Thoracic aorta (tissue), 2 donors: ENCODE measurements at regions not wholly inside any gene's neighbourhood (a gene's known extent, or its start where the extent isn't known, plus 50 kb on each side); places are given as distances from the start of the nearest gene placed in this dataset.

Experiments
- ATAC-seq: fragments of 150-250 bp; one replicate; pipeline ENCODE4 v1.8.0; 2017; ENCODE audit warnings: low read depth; ENCODE audit not compliant: insufficient number of reproducible peaks, low FRiP score
- DNase-seq: peaks from one replicate; pipeline ENCODE4 v3.0.0-alpha.2; 2020; ENCODE audit warnings: low spot score
- H3K27ac ChIP-seq, 2 donors: fragments of 200-600 bp; sonication (generic); 1 replicate in 1 of 2; 2 replicates in 1 of 2; pipeline ENCODE4 v1.5.1; 2016; ENCODE audit warnings: mild to moderate bottlenecking in 2 of 2, moderate library complexity in 2 of 2
- H3K27me3 ChIP-seq: fragments of 200-600 bp; sonication (generic); replicated peaks from 2 replicates; pipeline ENCODE4 v1.6.0; 2016; ENCODE audit warnings: mild to moderate bottlenecking; ENCODE audit not compliant: insufficient read depth
- H3K36me3 ChIP-seq: fragments of 200-600 bp; sonication (generic); one replicate; pipeline ENCODE4 v1.5.1; 2016
- H3K4me1 ChIP-seq, 2 donors: fragments of 200-600 bp; sonication (generic); 1 replicate in 1 of 2; 2 replicates in 1 of 2; pipeline versions ENCODE4 v1.5.1 to v1.6.0; 2016; ENCODE audit warnings: low read depth in 2 of 2, mild to moderate bottlenecking in 1 of 2; ENCODE audit not compliant: control insufficient read depth in 1 of 2
- H3K4me3 ChIP-seq: fragments of 200-600 bp; sonication (generic); 2 replicates; pipeline ENCODE4 v1.5.1; 2016; ENCODE audit warnings: mild to moderate bottlenecking
- H3K9me3 ChIP-seq: fragments of 200-600 bp; sonication (generic); 2 replicates; pipeline ENCODE4 v1.5.1; 2016
- TF ChIP-seq, protein P1 (sequence below): fragments of 200-600 bp; sonication (generic); IDR thresholded peaks from one replicate; pipeline ENCODE4 v1.5.1; 2019; ENCODE audit warnings: antibody characterized with exemption

DNA sequence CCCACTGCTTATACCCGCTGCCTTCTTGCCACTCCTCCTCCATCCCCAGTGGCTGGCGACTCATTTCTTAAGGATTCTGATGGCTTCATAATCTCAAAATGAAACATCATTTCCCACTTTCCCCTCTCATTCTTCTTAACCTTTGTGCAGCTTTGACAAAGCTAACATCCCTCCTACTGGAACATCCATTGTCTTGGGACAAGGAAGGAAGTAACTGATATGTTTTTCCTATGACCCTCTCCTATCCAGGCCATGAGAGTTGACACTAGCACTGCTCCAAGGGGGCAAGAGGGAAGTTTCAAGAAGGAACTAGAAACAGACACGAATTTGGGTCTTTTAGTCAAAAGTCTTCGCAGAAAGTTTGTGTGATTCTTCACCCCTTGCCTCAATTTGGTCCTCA is 71.7 kb upstream of the SNX2 start:
- no peaks in the 10 kb centered on the region for H3K9me3 ChIP-seq
- no peaks in the 10 kb centered on the region for H3K27me3 ChIP-seq
- H3K27ac ChIP-seq: no peak overlapping the region
- no peak for ATAC-seq
- H3K4me1 ChIP-seq: no peaks in the 10 kb centered on the region
- no peak for DNase-seq
- no peaks in the 10 kb centered on the region for H3K36me3 ChIP-seq
- H3K4me3 ChIP-seq: no peak overlapping the region
- TF ChIP-seq, protein P1, sequence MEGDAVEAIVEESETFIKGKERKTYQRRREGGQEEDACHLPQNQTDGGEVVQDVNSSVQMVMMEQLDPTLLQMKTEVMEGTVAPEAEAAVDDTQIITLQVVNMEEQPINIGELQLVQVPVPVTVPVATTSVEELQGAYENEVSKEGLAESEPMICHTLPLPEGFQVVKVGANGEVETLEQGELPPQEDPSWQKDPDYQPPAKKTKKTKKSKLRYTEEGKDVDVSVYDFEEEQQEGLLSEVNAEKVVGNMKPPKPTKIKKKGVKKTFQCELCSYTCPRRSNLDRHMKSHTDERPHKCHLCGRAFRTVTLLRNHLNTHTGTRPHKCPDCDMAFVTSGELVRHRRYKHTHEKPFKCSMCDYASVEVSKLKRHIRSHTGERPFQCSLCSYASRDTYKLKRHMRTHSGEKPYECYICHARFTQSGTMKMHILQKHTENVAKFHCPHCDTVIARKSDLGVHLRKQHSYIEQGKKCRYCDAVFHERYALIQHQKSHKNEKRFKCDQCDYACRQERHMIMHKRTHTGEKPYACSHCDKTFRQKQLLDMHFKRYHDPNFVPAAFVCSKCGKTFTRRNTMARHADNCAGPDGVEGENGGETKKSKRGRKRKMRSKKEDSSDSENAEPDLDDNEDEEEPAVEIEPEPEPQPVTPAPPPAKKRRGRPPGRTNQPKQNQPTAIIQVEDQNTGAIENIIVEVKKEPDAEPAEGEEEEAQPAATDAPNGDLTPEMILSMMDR: no peak

DNA sequence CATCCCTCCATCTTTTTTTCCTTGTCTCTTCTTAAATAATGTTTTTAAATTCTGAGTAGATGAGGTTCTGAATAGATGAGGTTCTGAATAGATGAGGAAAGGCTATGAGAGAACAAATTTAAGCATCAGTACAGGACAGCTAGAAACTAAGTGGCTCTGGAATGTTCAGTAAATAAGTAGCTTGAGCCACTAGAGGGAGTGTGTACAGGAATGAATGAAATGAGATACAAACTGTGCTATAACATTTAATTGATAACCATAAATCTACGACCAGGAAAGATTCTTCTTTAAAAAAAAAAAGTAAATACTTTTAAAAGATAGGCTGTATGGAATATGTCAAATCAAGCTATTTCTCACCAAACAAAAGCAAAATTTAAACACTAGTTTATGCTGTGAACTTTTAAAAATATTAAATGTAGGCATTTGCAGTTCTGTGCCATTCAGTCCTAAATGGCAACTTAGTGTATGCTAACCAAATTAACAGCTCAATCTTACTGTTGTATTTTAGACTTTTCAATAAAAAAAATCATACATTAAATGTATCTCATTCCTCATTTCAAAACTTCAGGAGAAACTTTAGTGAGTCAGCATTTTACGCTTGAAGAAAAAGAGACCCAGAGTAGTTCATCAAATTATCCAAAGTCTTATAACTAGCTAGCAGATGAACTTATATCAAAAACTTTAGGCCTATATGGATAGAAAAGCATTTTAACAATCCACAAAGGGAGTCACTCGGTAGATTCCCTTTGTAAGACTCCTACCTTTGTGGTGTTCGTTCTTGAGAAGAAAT is 70.4 kb upstream of the SNX2 start:
- ATAC-seq (peak; percentile 83), DNase-seq (no peak)
- H3K4me3 ChIP-seq: no peak overlapping the region
- no peaks in the 10 kb centered on the region for H3K4me1 ChIP-seq
- H3K27ac ChIP-seq: no peak overlapping the region
- no peaks in the 10 kb centered on the region for H3K9me3 ChIP-seq
- TF ChIP-seq, protein P1: peak; percentile 56
- H3K36me3 ChIP-seq: no peaks in the 10 kb centered on the region
- no peaks in the 10 kb centered on the region for H3K27me3 ChIP-seq

DNA sequence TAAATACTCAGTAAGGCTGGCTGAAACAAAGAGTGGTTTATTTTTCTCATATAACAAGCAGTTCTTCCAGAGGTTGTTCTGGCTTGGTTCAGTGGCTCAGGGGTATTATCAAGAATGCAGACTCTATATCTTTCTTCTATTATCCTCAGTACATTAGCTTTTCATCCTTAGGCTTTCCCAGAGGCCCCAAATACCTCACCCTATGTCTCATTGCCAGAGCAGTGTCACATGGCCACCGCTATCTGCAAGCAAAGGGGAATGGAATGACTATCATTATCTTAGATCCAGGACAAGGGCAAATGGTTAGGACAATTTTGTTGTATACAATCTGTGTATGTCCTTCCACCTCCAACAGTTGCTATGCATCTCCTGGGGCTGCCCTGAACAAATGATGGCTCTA is 69.0 kb upstream of the SNX2 start:
- no peaks in the 10 kb centered on the region for H3K27me3 ChIP-seq
- no peak for ATAC-seq
- no peaks in the 10 kb centered on the region for H3K9me3 ChIP-seq
- TF ChIP-seq, protein P1: no peak
- H3K36me3 ChIP-seq: no peaks in the 10 kb centered on the region
- DNase-seq: no peak
- H3K4me3 ChIP-seq: no peak overlapping the region
- no peaks in the 10 kb centered on the region for H3K4me1 ChIP-seq
- no peak overlapping the region for H3K27ac ChIP-seq

DNA sequence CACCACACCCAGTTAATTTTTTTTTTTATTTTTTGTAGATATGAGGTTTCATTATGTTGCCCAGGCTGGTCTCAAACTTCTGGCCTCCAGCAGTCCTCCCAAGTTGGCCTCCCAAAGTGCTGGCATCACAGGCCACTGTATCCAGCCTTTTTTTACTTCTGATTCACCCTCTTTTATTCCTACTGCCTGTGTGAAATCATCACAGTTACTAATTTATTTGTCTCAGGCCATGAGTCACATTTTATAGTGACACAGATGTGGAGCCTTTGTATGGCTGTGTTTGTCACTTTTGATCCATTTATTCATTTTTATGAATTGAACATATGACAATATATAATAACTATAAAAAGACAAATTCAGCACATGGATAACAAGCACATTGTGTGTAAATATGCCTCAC is 67.1 kb upstream of the SNX2 start:
- DNase-seq (no peak), ATAC-seq (no peak)
- Histone ChIP-seq H3K4me1 (no peaks in the 10 kb centered on the region), H3K36me3 (no peaks in the 10 kb centered on the region), H3K27ac (no peak overlapping the region), H3K4me3 (no peak overlapping the region), H3K27me3 (no peaks in the 10 kb centered on the region), H3K9me3 (no peaks in the 10 kb centered on the region)
- TF ChIP-seq, protein P1: no peak

DNA sequence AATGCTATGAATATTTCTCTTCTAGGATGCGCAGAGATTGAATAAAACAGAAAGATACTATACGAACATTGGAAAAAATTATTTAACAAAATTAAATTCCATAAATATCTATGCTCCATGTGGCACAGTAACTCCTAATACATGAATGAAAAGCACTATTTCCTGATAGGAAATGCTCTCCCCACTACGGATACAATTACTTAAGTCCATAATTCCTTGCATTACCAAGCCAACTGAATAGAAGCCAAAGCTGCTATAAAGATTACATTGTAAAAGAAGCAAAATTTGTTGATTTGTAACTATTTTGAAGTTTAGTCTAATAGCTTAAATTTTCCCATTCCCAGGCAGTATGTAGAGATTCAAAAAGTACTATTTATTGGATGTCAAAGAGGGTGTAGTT is 61.8 kb upstream of the SNX2 start:
- H3K36me3 ChIP-seq: no peaks in the 10 kb centered on the region
- H3K9me3 ChIP-seq: no peaks in the 10 kb centered on the region
- ATAC-seq (no peak), DNase-seq (no peak)
- TF ChIP-seq, protein P1: no peak
- no peak overlapping the region for H3K27ac ChIP-seq
- no peaks in the 10 kb centered on the region for H3K4me1 ChIP-seq
- no peak overlapping the region for H3K4me3 ChIP-seq
- H3K27me3 ChIP-seq: no peaks in the 10 kb centered on the region
